ENCODE measurements at regions not wholly inside any gene's neighbourhood (a gene's known extent, or its start where the extent isn't known, plus 50 kb on each side); places are given as distances from the start of the nearest gene placed in this dataset.

- Histone ChIP-seq H3K27me3 (no peaks in the 10 kb centered on the region), H3K9me3 (no peaks in the 10 kb centered on the region), H3K36me3 (replicated peaks in 1 of 2; ENCODE audit: insufficient read depth in 1 of 2, low read depth in 2 of 2) (no peaks in the 10 kb centered on the region), H3K27ac (peak overlapping the region in 1 of 4 donors; percentile 37), H3K4me1 (peaks cover 24% of the 10 kb centered on the region), H3K4me3 (no peak overlapping the region)
- TF ChIP-seq POLR2A (IDR thresholded peaks at IDR 0.05) (no peak), CTCF (IDR thresholded peaks at IDR 0.05) (no peak)
- intact Hi-C loops (cut with DNase I), result loop anchor here (10.0 kb wide), 1 partner anchor 118 kb away; no protein-coding TSS in a partner anchor
- no peak for ATAC-seq
- WGBS, 2 donors, result 50 to 57% methylated on average over 2 of the region's 2 CpGs
- no peak for DNase-seq
Measured at GRCh38 chr3:182717216-182717615, 76.1 kb upstream of the ATP11B start.

GRCh38 chr3:182722907-182723306 lies 70.4 kb upstream of the ATP11B start:
- 92 to 94% methylated on average over 6 of the region's 6 CpGs for WGBS, 2 donors

GRCh38 chr3:182723596-182723995 lies 69.7 kb upstream of the ATP11B start:
- no peaks in the 10 kb centered on the region for H3K4me1 ChIP-seq
- no peaks in the 10 kb centered on the region for H3K36me3 ChIP-seq (replicated peaks in 1 of 2; ENCODE audit: insufficient read depth in 1 of 2, low read depth in 2 of 2)
- H3K27ac ChIP-seq, result no peak overlapping the region
- no peak for DNase-seq
- no peak for ATAC-seq
- H3K4me3 ChIP-seq, result no peak overlapping the region
- WGBS, 2 donors, result 87 to 90% methylated on average over 4 of the region's 4 CpGs
- no peaks in the 10 kb centered on the region for H3K9me3 ChIP-seq
- intact Hi-C loops (cut with DNase I), result no loop called here
- no peaks in the 10 kb centered on the region for H3K27me3 ChIP-seq
- TF ChIP-seq POLR2A (IDR thresholded peaks at IDR 0.05), result no peak
- TF ChIP-seq CTCF (IDR thresholded peaks at IDR 0.05), result no peak

More at GRCh38 chr3:182722907-182723306, 70.4 kb upstream of the ATP11B start:
- Histone ChIP-seq H3K27me3 (no peaks in the 10 kb centered on the region), H3K36me3 (replicated peaks in 1 of 2; ENCODE audit: insufficient read depth in 1 of 2, low read depth in 2 of 2) (no peaks in the 10 kb centered on the region), H3K27ac (no peak overlapping the region), H3K4me1 (no peaks in the 10 kb centered on the region), H3K4me3 (no peak overlapping the region), H3K9me3 (no peaks in the 10 kb centered on the region)
- no peak for ATAC-seq
- intact Hi-C loops (cut with DNase I), result no loop called here
- TF ChIP-seq POLR2A (IDR thresholded peaks at IDR 0.05) (no peak), CTCF (IDR thresholded peaks at IDR 0.05) (no peak)
- DNase-seq, result no peak

GRCh38 chr3:182725372-182726251 lies 67.7 kb upstream of the ATP11B start:
- no peak for TF ChIP-seq POLR2A (IDR thresholded peaks at IDR 0.05)
- TF ChIP-seq CTCF (IDR thresholded peaks at IDR 0.05), result no peak
- no peaks in the 10 kb centered on the region for H3K27me3 ChIP-seq
- DNase-seq (no peak), ATAC-seq (peak; percentile 50)
- WGBS, 2 donors, result 57 to 68% methylated on average over 13 to 16 of the region's 16 CpGs
- no peak overlapping the region for H3K4me3 ChIP-seq
- intact Hi-C loops (cut with DNase I), result no loop called here
- H3K9me3 ChIP-seq, result no peaks in the 10 kb centered on the region
- no peaks in the 10 kb centered on the region for H3K36me3 ChIP-seq (replicated peaks in 1 of 2; ENCODE audit: insufficient read depth in 1 of 2, low read depth in 2 of 2)
- H3K27ac ChIP-seq, result no peak overlapping the region
- H3K4me1 ChIP-seq, result no peaks in the 10 kb centered on the region

Data from body of pancreas (tissue), 4 donors.